ENCODE measurements at regions not wholly inside any gene's neighbourhood (a gene's known extent, or its start where the extent isn't known, plus 50 kb on each side); places are given as distances from the start of the nearest gene placed in this dataset. TPM values are rescaled to one million over a fixed set of nuclear protein-coding genes. Genes with fewer than 3 reads are reported as not detected.

Small RNAs in the stretch of these regions (small RNA-seq; reads per million reads assigned to genes)
- gene RF00019 = not detected

Measured in frontal cortex (tissue), 1 donor.